ENCODE measurements at regions not wholly inside any gene's neighbourhood (a gene's known extent, or its start where the extent isn't known, plus 50 kb on each side); places are given as distances from the start of the nearest gene placed in this dataset.
"Not testable (repeated sequence)": the region's sequence is repeated elsewhere in the genome, so short reads cannot be mapped to it uniquely, and the experiment has no call there.

DNA sequence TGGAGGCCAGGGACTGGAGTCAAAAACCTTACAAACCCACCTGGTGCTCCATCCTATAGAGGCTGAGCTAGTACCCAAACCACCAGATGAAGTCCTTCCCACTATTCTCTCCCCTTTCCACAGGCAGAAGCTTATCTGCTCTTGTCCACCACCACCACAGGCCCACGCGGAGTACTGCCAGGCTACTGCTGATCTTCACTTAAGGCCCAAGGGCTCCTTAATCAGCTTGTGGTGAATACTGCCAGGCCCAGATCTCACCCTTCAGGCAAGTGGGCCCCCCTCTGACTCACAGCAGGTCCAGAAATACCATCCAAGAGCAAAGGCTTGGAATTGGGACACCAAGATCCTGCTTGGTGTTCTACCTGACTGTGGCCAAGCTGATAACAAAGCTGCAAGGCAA is 598.1 kb upstream of the CBLB start:
- Histone ChIP-seq H3K36me3 (ENCODE audit: control insufficient read depth in 2 of 2, extremely low read depth in 1 of 2, insufficient read depth in 1 of 2, low read length in 1 of 2) (no peaks in the 10 kb centered on the region), H3K4me3 (ENCODE audit: control insufficient read depth in 1 of 2, extremely low read depth in 1 of 2, low read length in 1 of 2) (no peak overlapping the region), H3K9me3 (no peaks in the 10 kb centered on the region), H3K27ac (ENCODE audit: low read length) (no peak overlapping the region), H3K27me3 (replicated peaks in 1 of 2; ENCODE audit: control insufficient read depth in 2 of 2, extremely low read depth in 1 of 2, insufficient read depth in 2 of 2, low read length in 1 of 2) (no peaks in the 10 kb centered on the region), H3K4me1 (ENCODE audit: control insufficient read depth in 1 of 2, extremely low read depth in 1 of 2, insufficient read depth in 2 of 2, low read length in 2 of 2) (no peaks in the 10 kb centered on the region)
- H3K4me3 Mint-ChIP-seq = no peak overlapping the region
- DNase-seq (no peak), ATAC-seq (replicated peaks in 1 of 4) (no peak)
- CTCF ChIA-PET = no interaction called here
- peaks cover 0 to 13% (median 7%) of the 10 kb centered on the region in 3 donors for H3K9me3 Mint-ChIP-seq
- peaks cover 2% of the 10 kb centered on the region for H3K36me3 Mint-ChIP-seq
- POLR2A ChIA-PET = no interaction called here
- 100% methylated on average over 2 of the region's 2 CpGs for WGBS (ENCODE audit: insufficient coverage)
- H3K27ac Mint-ChIP-seq = no peak overlapping the region
- H3K4me1 Mint-ChIP-seq = no peaks in the 10 kb centered on the region
- H3K27me3 Mint-ChIP-seq = no peaks in the 10 kb centered on the region

DNA sequence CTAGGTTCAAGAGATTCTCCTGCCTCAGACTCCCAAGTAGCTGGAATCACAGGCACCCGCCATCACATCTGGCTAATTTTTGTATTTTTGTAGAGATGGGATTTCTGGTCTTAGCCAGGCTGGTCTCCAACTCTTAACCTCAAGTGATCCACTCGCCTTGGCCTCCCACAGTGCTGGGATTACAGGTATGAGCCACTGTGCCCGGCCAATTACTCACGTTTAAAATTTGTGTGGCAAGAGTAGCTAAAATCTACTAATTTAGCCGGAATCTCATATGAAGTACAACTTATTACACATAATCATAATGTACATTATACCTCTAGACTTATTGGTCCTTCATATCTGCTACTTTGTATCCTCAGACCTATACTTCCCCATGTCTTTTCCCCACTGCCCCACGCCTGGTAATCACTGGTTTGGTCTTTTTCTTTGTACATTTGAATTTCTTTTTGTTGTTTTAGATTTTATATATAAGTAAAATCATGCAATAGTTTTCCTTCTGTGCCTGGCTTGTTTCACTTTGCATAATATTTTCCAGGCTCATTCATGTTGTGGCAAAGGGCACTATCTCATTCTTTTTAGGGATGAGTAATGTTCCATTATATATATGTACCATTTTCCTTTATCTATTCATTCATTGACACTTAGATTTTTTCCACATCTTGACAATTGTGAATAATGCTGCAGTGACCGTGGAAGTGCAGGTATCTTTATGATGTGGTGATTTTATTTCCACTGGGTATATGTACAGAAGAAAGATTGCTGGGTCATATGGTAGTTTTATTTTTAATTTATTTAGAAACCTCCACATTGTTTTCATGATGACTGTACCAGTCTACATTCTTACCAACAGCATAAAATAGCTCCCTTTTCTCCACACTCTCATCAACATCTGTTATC is 605.0 kb upstream of the CBLB start:
- DNase-seq (no peak), ATAC-seq (replicated peaks in 1 of 4) (no peak)
- WGBS (ENCODE audit: insufficient coverage) = 72% methylated on average over 3 of the region's 7 CpGs
- H3K4me3 ChIP-seq (ENCODE audit: control insufficient read depth in 1 of 2, extremely low read depth in 1 of 2, low read length in 1 of 2) = no peak overlapping the region
- Mint-ChIP-seq H3K36me3 (no peaks in the 10 kb centered on the region), H3K9me3 (peaks cover 0 to 25% (median 13%) of the 10 kb centered on the region in 3 donors), H3K4me3 (no peak overlapping the region), H3K4me1 (no peaks in the 10 kb centered on the region), H3K27ac (no peak overlapping the region), H3K27me3 (no peaks in the 10 kb centered on the region)
- no peaks in the 10 kb centered on the region for H3K9me3 ChIP-seq
- CTCF ChIA-PET = interaction anchor here in 1 of 2 donors (0.6 kb wide), 1 partner anchor 29 kb away, joined by 6 read pairs; no protein-coding TSS in a partner anchor
- H3K27me3 ChIP-seq (replicated peaks in 1 of 2; ENCODE audit: control insufficient read depth in 2 of 2, extremely low read depth in 1 of 2, insufficient read depth in 2 of 2, low read length in 1 of 2) = no peaks in the 10 kb centered on the region
- H3K36me3 ChIP-seq (ENCODE audit: control insufficient read depth in 2 of 2, extremely low read depth in 1 of 2, insufficient read depth in 1 of 2, low read length in 1 of 2) = no peaks in the 10 kb centered on the region
- no peaks in the 10 kb centered on the region for H3K4me1 ChIP-seq (ENCODE audit: control insufficient read depth in 1 of 2, extremely low read depth in 1 of 2, insufficient read depth in 2 of 2, low read length in 2 of 2)
- H3K27ac ChIP-seq (ENCODE audit: low read length) = no peak overlapping the region
- POLR2A ChIA-PET = interaction anchor here in 1 of 2 donors (0.7 kb wide), 1 partner anchor 174 kb away, joined by 3 read pairs; no protein-coding TSS in a partner anchor

DNA sequence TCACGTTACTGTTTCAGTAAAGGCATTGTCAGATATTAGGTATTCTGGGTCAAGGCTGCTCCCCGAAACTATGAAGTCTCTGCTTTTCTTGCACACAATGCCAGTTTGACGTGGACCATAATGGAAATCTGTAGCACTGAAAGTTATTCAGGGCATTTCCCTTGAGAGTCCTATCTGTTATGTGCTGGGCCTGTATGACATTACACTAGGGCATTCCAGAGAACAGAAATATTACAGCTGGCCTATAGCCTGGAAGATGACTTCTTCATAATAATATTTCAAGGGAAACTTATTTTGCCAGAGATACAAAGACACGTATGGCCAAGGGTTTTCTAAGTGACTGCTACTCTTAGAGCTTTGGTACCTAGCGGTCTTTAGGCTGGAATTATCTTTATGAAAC is 613.6 kb upstream of the CBLB start:
- H3K27ac ChIP-seq (ENCODE audit: low read length) = no peak overlapping the region
- no peaks in the 10 kb centered on the region for H3K27me3 Mint-ChIP-seq
- no peak overlapping the region for H3K27ac Mint-ChIP-seq
- no peak overlapping the region for H3K4me3 Mint-ChIP-seq
- ChIA-PET CTCF (no interaction called here), POLR2A (no interaction called here)
- no peak for ATAC-seq (replicated peaks in 1 of 4)
- peaks cover 4% of the 10 kb centered on the region for H3K36me3 Mint-ChIP-seq
- H3K4me3 ChIP-seq (ENCODE audit: control insufficient read depth in 1 of 2, extremely low read depth in 1 of 2, low read length in 1 of 2) = no peak overlapping the region
- peaks cover 4 to 22% (median 8%) of the 10 kb centered on the region in 3 donors for H3K9me3 Mint-ChIP-seq
- H3K4me1 ChIP-seq (ENCODE audit: control insufficient read depth in 1 of 2, extremely low read depth in 1 of 2, insufficient read depth in 2 of 2, low read length in 2 of 2) = no peaks in the 10 kb centered on the region
- no peaks in the 10 kb centered on the region for H3K27me3 ChIP-seq (replicated peaks in 1 of 2; ENCODE audit: control insufficient read depth in 2 of 2, extremely low read depth in 1 of 2, insufficient read depth in 2 of 2, low read length in 1 of 2)
- no peaks in the 10 kb centered on the region for H3K9me3 ChIP-seq
- 96% methylated on average over 3 of the region's 5 CpGs for WGBS (ENCODE audit: insufficient coverage)
- H3K4me1 Mint-ChIP-seq = no peaks in the 10 kb centered on the region
- H3K36me3 ChIP-seq (ENCODE audit: control insufficient read depth in 2 of 2, extremely low read depth in 1 of 2, insufficient read depth in 1 of 2, low read length in 1 of 2) = peaks cover 0 to 4% of the 10 kb centered on the region in 2 donors
- DNase-seq = no peak

DNA sequence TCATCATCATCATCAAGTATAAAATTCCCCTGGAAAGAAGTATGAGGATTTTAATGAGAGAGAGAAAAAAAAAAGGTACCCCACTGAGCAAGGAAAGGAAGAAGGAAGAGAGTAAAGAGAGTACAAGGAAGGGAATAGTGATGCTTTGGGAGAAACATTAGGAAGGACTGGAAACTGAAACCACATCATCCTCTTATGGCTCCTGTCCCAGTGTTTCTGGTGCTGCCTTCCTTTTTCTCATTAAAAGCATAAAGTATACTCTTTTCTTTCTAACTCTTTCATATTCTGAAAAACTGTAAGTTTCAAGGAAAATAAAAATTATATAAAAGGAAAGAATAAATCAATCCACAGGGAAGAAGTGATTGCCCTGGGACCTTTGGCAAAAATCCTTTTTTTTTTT is 616.4 kb upstream of the CBLB start:
- H3K4me3 Mint-ChIP-seq = no peak overlapping the region
- H3K27me3 Mint-ChIP-seq = no peaks in the 10 kb centered on the region
- CTCF ChIA-PET = interaction anchor here in 1 of 2 donors (0.6 kb wide), 1 partner anchor 262 kb away, joined by 3 read pairs; no protein-coding TSS in a partner anchor
- Histone ChIP-seq H3K4me1 (ENCODE audit: control insufficient read depth in 1 of 2, extremely low read depth in 1 of 2, insufficient read depth in 2 of 2, low read length in 2 of 2) (no peaks in the 10 kb centered on the region), H3K36me3 (ENCODE audit: control insufficient read depth in 2 of 2, extremely low read depth in 1 of 2, insufficient read depth in 1 of 2, low read length in 1 of 2) (peaks cover 0 to 2% of the 10 kb centered on the region in 2 donors), H3K27ac (ENCODE audit: low read length) (no peak overlapping the region), H3K27me3 (replicated peaks in 1 of 2; ENCODE audit: control insufficient read depth in 2 of 2, extremely low read depth in 1 of 2, insufficient read depth in 2 of 2, low read length in 1 of 2) (no peaks in the 10 kb centered on the region), H3K4me3 (ENCODE audit: control insufficient read depth in 1 of 2, extremely low read depth in 1 of 2, low read length in 1 of 2) (no peak overlapping the region), H3K9me3 (no peaks in the 10 kb centered on the region)
- POLR2A ChIA-PET = no interaction called here
- H3K36me3 Mint-ChIP-seq = no peaks in the 10 kb centered on the region
- ATAC-seq (replicated peaks in 1 of 4) = no peak
- DNase-seq = no peak
- H3K4me1 Mint-ChIP-seq = no peaks in the 10 kb centered on the region
- H3K9me3 Mint-ChIP-seq = no peaks in the 10 kb centered on the region
- H3K27ac Mint-ChIP-seq = no peak overlapping the region

DNA sequence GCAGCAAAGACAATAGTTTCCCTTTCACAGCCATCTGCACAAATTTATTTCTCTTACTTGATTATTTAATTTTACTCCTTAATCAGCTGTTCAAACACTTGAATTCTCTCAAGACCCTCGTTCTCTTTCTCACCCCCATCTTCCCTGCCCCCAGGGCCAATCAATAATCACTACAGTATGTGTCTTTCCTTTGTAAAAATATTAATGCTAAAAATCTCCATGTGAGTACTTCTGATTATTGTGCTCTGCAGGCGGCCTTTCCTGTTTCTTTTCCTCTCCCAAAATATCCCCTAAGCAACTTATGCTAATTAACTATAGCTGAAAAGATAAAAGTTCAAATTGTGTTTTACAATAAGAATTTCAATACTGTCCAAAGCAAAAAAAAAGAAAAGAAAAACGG is 617.0 kb upstream of the CBLB start:
- POLR2A ChIA-PET = no interaction called here
- H3K4me1 ChIP-seq (ENCODE audit: control insufficient read depth in 1 of 2, extremely low read depth in 1 of 2, insufficient read depth in 2 of 2, low read length in 2 of 2) = no peaks in the 10 kb centered on the region
- CTCF ChIA-PET = interaction anchor here in 1 of 2 donors (0.6 kb wide), 1 partner anchor 263 kb away, joined by 3 read pairs; no protein-coding TSS in a partner anchor
- WGBS (ENCODE audit: insufficient coverage) = no CpG with 5 or more reads among the region's 3 CpGs
- H3K36me3 Mint-ChIP-seq = no peaks in the 10 kb centered on the region
- ATAC-seq (replicated peaks in 1 of 4) = no peak
- H3K9me3 ChIP-seq = no peaks in the 10 kb centered on the region
- H3K4me3 Mint-ChIP-seq = no peak overlapping the region
- H3K27ac ChIP-seq (ENCODE audit: low read length) = no peak overlapping the region
- DNase-seq = no peak
- H3K4me3 ChIP-seq (ENCODE audit: control insufficient read depth in 1 of 2, extremely low read depth in 1 of 2, low read length in 1 of 2) = no peak overlapping the region
- no peak overlapping the region for H3K27ac Mint-ChIP-seq
- no peaks in the 10 kb centered on the region for H3K4me1 Mint-ChIP-seq
- no peaks in the 10 kb centered on the region for H3K27me3 Mint-ChIP-seq
- no peaks in the 10 kb centered on the region for H3K27me3 ChIP-seq (replicated peaks in 1 of 2; ENCODE audit: control insufficient read depth in 2 of 2, extremely low read depth in 1 of 2, insufficient read depth in 2 of 2, low read length in 1 of 2)
- no peaks in the 10 kb centered on the region for H3K9me3 Mint-ChIP-seq
- H3K36me3 ChIP-seq (ENCODE audit: control insufficient read depth in 2 of 2, extremely low read depth in 1 of 2, insufficient read depth in 1 of 2, low read length in 1 of 2) = no peaks in the 10 kb centered on the region

DNA sequence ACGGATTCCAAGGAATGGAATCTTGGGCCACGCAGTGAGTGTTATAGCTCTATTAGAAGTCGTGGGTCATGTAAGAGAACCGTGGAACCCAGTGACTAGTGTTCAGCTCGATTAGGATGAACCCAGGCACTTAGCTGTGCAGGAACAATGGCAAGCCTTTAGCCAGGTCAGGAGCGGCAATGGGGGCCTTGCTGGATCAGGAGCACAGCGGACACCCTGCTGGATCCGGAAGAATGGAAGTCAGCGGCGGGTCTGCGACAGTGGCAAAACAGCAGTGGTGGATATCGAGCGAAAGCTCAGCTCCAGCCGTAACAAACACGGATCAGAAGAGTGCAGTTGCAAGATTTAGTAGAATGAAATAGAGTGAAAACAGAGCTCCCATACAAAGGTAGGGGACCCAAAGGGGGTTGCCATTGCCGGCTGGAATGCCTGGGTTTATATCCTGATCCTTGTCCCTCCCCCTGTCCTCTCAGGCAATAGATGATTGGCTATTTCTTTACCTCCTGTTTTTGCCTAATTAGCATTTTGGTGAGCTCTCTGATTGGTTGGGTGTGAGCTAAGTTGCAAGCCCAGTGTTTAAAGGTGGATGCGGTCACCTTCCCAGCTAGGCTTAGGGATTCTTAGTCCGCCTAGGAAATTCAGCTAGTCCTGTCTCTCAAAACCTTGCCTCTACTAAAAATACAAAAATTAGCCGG is 618.3 kb upstream of the CBLB start:
- H3K27ac Mint-ChIP-seq; CTCF ChIA-PET; H3K4me3 Mint-ChIP-seq; H3K36me3 Mint-ChIP-seq; DNase-seq; H3K4me1 Mint-ChIP-seq; POLR2A ChIA-PET; H3K9me3 ChIP-seq; H3K4me3 ChIP-seq (ENCODE audit: control insufficient read depth in 1 of 2, extremely low read depth in 1 of 2, low read length in 1 of 2); H3K27me3 Mint-ChIP-seq; H3K9me3 Mint-ChIP-seq; H3K36me3 ChIP-seq (ENCODE audit: control insufficient read depth in 2 of 2, extremely low read depth in 1 of 2, insufficient read depth in 1 of 2, low read length in 1 of 2); H3K27me3 ChIP-seq (replicated peaks in 1 of 2; ENCODE audit: control insufficient read depth in 2 of 2, extremely low read depth in 1 of 2, insufficient read depth in 2 of 2, low read length in 1 of 2); H3K27ac ChIP-seq (ENCODE audit: low read length); ATAC-seq (replicated peaks in 1 of 4); H3K4me1 ChIP-seq (ENCODE audit: control insufficient read depth in 1 of 2, extremely low read depth in 1 of 2, insufficient read depth in 2 of 2, low read length in 2 of 2): not testable (repeated sequence)
- WGBS (ENCODE audit: insufficient coverage) = 94% methylated on average over 14 of the region's 19 CpGs
